Esophagus muscularis mucosa (tissue), 4 donors: ENCODE measurements at regions not wholly inside any gene's neighbourhood (a gene's known extent, or its start where the extent isn't known, plus 50 kb on each side); places are given as distances from the start of the nearest gene placed in this dataset.

Source experiments
- DNase-seq: peaks from one replicate; pipeline ENCODE4 v3.0.0-alpha.2; 2017; ENCODE audit errors: extremely low spot score
- H3K27ac ChIP-seq, 4 donors: fragments of 200-600 bp; sonication (generic); replicated peaks in 1 of 4; 1 replicate in 3 of 4; 2 replicates in 1 of 4; pipeline ENCODE4 v1.5.1; 2016 to 2019; ENCODE audit warnings: mild to moderate bottlenecking in 1 of 4
- H3K27me3 ChIP-seq, 4 donors: fragments of 200-600 bp; sonication (generic); one replicate each; pipeline versions ENCODE4 v1.5.1 to v1.6.0; 2016 to 2019
- H3K36me3 ChIP-seq, 4 donors: fragments of 200-600 bp; sonication (generic); one replicate each; pipeline ENCODE4 v1.5.1; 2016 to 2019
- H3K4me1 ChIP-seq, 4 donors: fragments of 200-600 bp; sonication (generic); one replicate each; pipeline ENCODE4 v1.5.1; 2016 to 2019
- H3K4me3 ChIP-seq, 4 donors: fragments of 200-600 bp; sonication (generic); 1 replicate in 2 of 4; 2 replicates in 2 of 4; pipeline ENCODE4 v1.5.1; 2016 to 2019; ENCODE audit warnings: mild to moderate bottlenecking in 4 of 4, moderate library complexity in 1 of 4
- H3K9me3 ChIP-seq, 4 donors: fragments of 200-600 bp; sonication (generic); 1 replicate in 3 of 4; 2 replicates in 1 of 4; pipeline ENCODE4 v1.5.1; 2016 to 2019
- EP300 ChIP-seq: sonication (generic); formaldehyde crosslinking; IDR thresholded peaks from one replicate; pipeline ENCODE4 v1.6.1; 2017; ENCODE audit warnings: antibody characterized with exemption
- POLR2A ChIP-seq: fragments of 450-650 bp; IDR thresholded peaks from one replicate; pipeline ENCODE4 v1.6.1; 2017; ENCODE audit warnings: antibody characterized with exemption, moderate library complexity, mild to moderate bottlenecking, low read depth
- POLR2AphosphoS5 ChIP-seq, 2 donors: sonication (generic); formaldehyde crosslinking; IDR thresholded peaks; one replicate each; pipeline ENCODE4 v1.6.1; 2017; ENCODE audit warnings: antibody characterized with exemption in 2 of 2
- WGBS: methylation state at CpG from one replicate; pipeline ENCODE4 v1.1.5; 2018; 5-methylcytosine and 5-hydroxymethylcytosine counted together
- intact Hi-C: fragments of 100-400 bp; cut with DNase I; formaldehyde crosslinking; loops from one replicate; pipeline ENCODE4 v1.15.1; 2023
- small RNA-seq, 3 donors: library from RNA; depleted of rRNA; stranded (forward); fragments of <200 nt; gene quantifications; one replicate each; pipeline ENCODE3, GENCODE V24; 2016
- TF ChIP-seq, protein P1 (sequence below), 3 experiments: fragments of 200-600 bp in 2 of 3; fragments of 450-650 bp in 1 of 3; sonication (generic) in 2 of 3; IDR thresholded peaks; one replicate each; pipeline ENCODE4 v1.5.1; 2017 to 2019; ENCODE audit warnings: antibody characterized with exemption in 3 of 3, mild to moderate bottlenecking in 2 of 3, moderate library complexity in 1 of 3

- no peak overlapping the region for H3K27ac ChIP-seq
- intact Hi-C loops, result no loop called here
- no peak overlapping the region for H3K4me3 ChIP-seq
- no peak for TF ChIP-seq EP300
- TF ChIP-seq, protein P1, sequence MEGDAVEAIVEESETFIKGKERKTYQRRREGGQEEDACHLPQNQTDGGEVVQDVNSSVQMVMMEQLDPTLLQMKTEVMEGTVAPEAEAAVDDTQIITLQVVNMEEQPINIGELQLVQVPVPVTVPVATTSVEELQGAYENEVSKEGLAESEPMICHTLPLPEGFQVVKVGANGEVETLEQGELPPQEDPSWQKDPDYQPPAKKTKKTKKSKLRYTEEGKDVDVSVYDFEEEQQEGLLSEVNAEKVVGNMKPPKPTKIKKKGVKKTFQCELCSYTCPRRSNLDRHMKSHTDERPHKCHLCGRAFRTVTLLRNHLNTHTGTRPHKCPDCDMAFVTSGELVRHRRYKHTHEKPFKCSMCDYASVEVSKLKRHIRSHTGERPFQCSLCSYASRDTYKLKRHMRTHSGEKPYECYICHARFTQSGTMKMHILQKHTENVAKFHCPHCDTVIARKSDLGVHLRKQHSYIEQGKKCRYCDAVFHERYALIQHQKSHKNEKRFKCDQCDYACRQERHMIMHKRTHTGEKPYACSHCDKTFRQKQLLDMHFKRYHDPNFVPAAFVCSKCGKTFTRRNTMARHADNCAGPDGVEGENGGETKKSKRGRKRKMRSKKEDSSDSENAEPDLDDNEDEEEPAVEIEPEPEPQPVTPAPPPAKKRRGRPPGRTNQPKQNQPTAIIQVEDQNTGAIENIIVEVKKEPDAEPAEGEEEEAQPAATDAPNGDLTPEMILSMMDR (IDR thresholded peaks at IDR 0.05), result no peak
- no peak for TF ChIP-seq POLR2AphosphoS5 (IDR thresholded peaks at IDR 0.05)
- no peak for TF ChIP-seq POLR2A
- H3K9me3 ChIP-seq, result no peaks in the 10 kb centered on the region
- DNase-seq, result no peak
- 88% methylated on average over 3 of the region's 3 CpGs for WGBS
- no peaks in the 10 kb centered on the region for H3K27me3 ChIP-seq
- no peaks in the 10 kb centered on the region for H3K36me3 ChIP-seq
- H3K4me1 ChIP-seq, result no peaks in the 10 kb centered on the region
Observed at GRCh38 chr2:237033536-237034060, 52.1 kb upstream of the COPS8 start.

DNA sequence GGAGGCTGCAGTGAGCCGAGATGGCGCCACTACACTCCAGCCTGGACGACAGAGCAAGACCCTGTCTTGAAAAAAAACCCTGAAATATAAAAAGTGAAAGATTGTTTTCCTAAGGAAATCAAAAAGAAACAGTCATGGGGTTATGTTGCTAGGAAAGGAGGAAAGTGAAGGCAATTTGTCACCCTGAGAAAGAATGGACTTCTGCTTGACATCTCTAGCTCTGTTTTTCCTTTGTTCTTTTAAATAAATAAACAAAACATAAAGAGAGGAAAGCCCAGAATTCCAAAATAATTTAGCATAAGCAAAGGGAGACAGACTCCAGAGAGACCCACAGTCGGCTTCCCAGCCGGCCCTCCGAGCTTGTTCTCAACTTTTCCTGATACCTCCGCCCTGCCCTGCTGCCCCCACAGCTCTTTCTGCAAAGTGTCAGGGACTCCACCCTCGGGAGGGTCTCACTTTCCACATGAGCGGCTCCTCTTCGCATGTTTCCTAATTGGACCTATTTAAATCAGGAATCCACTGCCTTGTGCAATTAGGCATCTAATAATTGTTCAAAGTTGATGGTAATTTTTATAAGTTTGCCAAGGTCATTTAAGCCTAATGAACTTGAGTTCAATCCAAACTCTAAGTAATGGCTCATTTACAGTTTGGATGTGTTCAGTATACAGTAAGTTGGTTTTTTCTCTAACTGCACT, 49.8 kb upstream of the COPS8 start:
- Histone ChIP-seq H3K9me3 (no peaks in the 10 kb centered on the region), H3K4me3 (no peak overlapping the region), H3K36me3 (no peaks in the 10 kb centered on the region), H3K27ac (no peak overlapping the region), H3K4me1 (no peaks in the 10 kb centered on the region), H3K27me3 (no peaks in the 10 kb centered on the region)
- WGBS, result 83% methylated on average over 10 of the region's 10 CpGs
- DNase-seq, result no peak
- TF ChIP-seq, protein P1 (IDR thresholded peaks at IDR 0.05), result no peak
- TF ChIP-seq EP300 (no peak), POLR2AphosphoS5 (IDR thresholded peaks at IDR 0.05) (no peak), POLR2A (no peak)
- intact Hi-C loops, result no loop called here

Small RNA genes in the stretch of these regions (small RNA-seq; reads per million reads assigned to genes)
- 0 reads per million in 3 donors for gene RNU6-1051P
